Activated effector memory CD4-positive, alpha-beta T cell treated with anti-CD3 and anti-CD28 coated beads, Interleukin-2, amount 50 U/mL, for 16 hours (primary cell): ENCODE measurements at regions not wholly inside any gene's neighbourhood (a gene's known extent, or its start where the extent isn't known, plus 50 kb on each side); places are given as distances from the start of the nearest gene placed in this dataset.
"Not testable (repeated sequence)": the region's sequence is repeated elsewhere in the genome, so short reads cannot be mapped to it uniquely, and the experiment has no call there.

Source experiments
- DNase-seq: peaks from one replicate; pipeline ENCODE4 v3.0.0-alpha.2; 2020

GRCh38 chr6:130676077-130676772 lies 151.0 kb upstream of the SMLR1 start:
- DNase-seq, result no peak

- no peak for DNase-seq
Observed at GRCh38 chr6:130676773-130677144, 150.4 kb upstream of the SMLR1 start.

DNA sequence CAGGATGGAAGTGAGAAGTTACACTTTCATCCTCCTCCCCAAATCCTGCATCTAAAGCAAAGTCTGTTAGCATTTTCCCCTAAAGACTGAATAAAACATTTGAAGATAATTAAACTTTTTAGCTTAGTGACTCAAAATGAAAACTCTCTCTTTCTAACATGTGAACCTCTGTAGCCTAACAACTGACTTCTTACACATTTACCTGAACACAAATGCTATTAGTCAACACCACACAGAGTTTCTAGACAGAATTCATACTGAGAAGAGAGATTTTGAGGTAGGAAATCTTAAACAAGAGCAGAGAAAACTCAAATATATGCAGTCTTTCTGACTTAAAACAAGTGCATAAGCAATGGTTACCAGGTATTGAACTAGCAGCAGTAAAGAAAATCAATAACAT lies 149.9 kb upstream of the SMLR1 start:
- DNase-seq, result no peak

GRCh38 chr6:130677766-130678165 lies 149.4 kb upstream of the SMLR1 start:
- DNase-seq, result no peak

GRCh38 chr6:130679684-130680083 lies 147.5 kb upstream of the SMLR1 start:
- no peak for DNase-seq

DNA sequence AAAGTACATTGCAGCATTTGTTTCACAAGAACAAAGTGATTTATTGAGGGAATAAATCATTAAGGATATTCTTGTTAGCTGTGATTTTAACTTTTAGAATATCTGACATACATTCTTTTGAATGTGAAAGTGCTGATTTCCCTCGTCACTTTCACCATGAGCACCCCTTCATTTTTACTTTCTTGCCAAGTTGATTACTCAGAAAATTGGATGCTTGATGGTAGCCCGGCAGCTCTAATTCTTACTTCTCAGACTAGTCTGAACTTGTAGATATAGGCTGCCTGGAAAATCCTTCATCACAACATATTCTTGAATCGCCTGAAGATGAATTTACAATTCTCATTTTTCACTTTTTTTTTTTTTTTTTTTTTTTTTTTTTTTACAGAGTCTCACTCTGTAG lies 147.1 kb upstream of the SMLR1 start:
- no peak for DNase-seq

DNA sequence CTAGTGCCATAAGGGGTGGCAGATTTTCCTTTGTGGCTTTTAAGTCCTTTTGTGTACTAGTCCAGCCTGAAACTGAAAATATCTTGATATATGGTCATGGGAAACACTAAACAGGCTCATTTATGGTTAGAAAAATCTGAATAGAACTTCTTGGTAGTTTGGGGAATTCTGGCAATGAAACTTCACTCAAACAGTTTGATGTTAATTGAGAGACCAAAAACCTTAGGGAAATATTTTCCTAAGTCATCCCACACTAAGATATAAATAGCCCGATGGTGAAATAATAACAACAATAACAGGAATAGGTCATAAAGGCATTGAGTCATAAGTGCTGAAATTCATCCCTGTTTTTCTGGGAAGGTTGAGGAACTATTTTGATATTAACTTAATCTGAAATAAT lies 146.2 kb upstream of the SMLR1 start:
- DNase-seq, result no peak

DNA sequence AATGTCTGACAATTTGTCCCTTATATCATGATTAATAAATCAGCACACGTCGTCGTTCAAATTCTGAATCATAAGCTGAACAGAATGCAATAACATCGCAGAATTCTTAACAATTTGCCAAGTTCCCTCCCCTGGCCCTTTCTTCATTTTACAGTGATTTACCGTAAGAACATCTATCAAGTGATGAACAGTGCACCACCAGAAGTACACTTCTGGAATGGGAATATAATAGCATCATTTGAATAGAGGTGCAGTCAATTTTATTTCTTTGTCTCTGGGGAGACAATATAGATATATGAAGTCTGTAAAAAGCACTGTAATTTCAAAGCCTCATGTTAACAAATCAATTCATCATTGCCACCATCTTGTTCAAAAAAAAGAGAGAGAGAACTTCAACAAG lies 145.1 kb upstream of the SMLR1 start:
- no peak for DNase-seq

- no peak for DNase-seq
Observed at GRCh38 chr6:130683761-130684517, 143.3 kb upstream of the SMLR1 start.

DNA sequence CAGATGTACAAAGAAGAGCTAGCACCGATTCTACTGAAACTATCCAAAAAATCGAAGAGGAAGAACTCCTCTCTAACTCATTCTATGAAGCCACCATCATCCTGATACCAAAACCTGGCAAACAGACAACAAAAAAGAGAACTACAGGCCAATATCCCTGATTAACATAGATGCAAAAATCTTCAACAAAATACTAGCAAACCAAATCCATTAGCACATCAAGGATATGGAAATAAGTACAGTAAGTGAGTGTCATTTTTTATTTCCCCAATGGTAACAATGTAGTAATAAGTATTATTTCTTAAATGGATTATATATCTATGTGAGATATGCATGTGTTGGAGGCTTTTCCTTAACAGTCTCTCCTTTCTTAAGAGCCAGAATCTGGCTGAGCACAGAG lies 134.5 kb upstream of the SMLR1 start:
- DNase-seq, result no peak

- DNase-seq, result no peak
Observed at GRCh38 chr6:130693944-130694343, 133.3 kb upstream of the SMLR1 start.

DNA sequence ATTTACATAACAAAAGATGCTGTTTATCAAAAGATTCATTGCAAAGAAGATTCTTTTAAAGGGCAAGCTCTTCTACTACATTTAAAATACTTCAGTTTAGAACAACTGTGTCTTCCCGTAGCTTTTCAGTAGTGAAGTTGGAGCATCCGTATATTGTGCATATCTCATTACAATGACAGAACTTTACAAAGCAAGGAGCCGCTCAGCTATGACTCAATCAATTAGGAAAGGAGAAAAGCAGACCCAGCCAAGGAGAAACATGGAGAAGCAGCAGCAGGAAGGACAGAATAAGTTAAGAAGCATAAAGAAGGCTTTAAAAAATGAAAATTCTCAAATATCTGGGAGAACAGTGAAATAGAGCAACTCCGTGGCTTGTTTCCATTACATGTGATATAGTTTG lies 132.6 kb upstream of the SMLR1 start:
- no peak for DNase-seq

- no peak for DNase-seq
Observed at GRCh38 chr6:130696806-130697205, 130.4 kb upstream of the SMLR1 start.

GRCh38 chr6:130697271-130697994 lies 129.8 kb upstream of the SMLR1 start:
- DNase-seq, result no peak

DNA sequence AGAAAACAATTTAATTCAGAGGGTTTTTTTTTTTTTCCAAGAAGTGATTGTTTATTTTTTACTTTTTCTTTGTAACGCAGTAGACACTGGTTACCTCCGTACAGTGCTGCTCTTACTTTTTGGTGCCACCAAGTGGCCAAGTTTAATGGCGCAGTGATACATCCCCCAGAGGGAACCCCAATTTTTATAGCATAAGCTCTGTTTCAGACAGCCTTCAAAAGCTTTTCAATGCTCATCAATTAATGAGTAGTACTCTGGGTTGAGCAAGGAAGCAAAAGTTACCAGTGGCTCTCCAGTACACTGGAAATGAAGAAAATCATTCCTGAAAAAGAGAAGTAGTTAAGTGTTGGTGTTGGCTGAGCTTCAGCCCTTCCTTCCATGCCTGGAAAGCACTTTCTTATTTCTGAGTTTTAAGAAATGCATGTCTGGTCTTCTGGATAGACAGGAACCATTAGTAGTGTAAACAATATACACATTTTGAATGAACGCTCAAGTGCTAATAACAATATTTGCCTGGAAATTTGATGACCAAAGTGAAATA lies 129.1 kb upstream of the SMLR1 start:
- DNase-seq, result peak; percentile 82

GRCh38 chr6:130699742-130700141 lies 127.5 kb upstream of the SMLR1 start:
- no peak for DNase-seq

DNA sequence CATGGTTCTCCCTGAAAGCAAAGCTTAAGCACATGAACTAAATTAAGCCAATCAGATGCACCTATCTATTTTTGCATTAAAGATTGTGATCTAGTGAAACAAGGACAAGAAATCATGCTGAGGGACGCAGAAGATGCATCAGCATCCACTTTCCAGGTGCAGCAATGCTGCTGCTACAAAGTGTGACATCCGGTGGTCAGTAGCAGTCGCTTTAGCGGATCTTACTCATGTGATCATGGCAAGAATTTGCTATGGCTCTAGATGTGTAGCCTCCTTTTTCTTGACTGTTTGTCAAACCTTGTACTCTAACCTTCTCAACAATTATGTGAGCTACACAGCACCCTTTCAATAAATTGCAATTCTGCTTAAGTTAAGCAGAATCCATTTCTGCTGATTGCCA lies 126.8 kb upstream of the SMLR1 start:
- DNase-seq, result no peak

GRCh38 chr6:130708338-130708737 lies 118.9 kb upstream of the SMLR1 start:
- no peak for DNase-seq

GRCh38 chr6:130711641-130712040 lies 115.6 kb upstream of the SMLR1 start:
- not testable (repeated sequence) for DNase-seq

- no peak for DNase-seq
Observed at GRCh38 chr6:130713144-130713543, 114.1 kb upstream of the SMLR1 start.

GRCh38 chr6:130715058-130715457 lies 112.1 kb upstream of the SMLR1 start:
- DNase-seq, result no peak

DNA sequence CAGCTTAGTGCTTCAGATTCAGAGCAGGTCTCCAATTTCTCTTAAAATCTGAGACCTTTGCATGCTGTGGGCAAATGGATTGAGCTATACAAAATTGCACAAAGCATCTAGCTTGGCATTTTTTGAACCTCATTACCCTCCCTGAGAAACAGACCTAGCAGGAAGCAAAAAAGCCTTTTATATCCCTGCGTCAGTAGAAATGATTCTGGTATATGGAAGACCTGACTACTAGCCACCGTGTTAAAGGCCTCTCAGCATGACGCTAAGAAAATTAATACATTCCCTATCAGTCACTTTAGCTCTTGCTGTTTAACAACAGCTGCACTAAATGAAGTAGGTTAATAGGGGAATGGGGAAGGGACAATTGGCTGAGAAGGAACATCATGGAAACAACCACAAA lies 110.7 kb upstream of the SMLR1 start:
- no peak for DNase-seq

DNA sequence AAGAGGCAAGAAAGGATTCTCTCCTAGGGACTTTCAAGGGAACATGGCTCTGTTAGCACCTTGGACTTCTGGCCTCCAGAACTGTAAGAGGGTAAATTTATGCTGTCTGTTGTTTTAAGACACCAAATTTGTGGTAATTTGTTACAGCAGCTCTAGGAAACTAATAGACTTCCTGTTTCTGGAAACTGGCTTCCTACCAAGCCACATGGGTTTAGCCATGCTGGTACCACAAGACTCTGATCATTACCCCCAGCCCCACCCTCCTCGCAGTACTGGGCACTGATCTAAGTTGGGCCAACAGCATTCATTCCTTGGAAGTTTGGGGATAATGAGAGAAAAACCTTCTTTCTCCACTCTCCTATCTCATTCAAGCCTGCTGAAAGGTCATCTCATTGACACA lies 109.5 kb upstream of the SMLR1 start:
- no peak for DNase-seq
